Fibroblast of the aortic adventitia (primary cell): ENCODE measurements at regions not wholly inside any gene's neighbourhood (a gene's known extent, or its start where the extent isn't known, plus 50 kb on each side); places are given as distances from the start of the nearest gene placed in this dataset.
A peak's percentile ranks its signal among the peaks of the same experiment; 100 is the strongest.

ENCODE experiments used
- DNase-seq: peaks from one replicate; pipeline ENCODE4 v3.0.0-alpha.2; 2010; ENCODE audit warnings: low read depth
- H3K4me3 ChIP-seq: 2 replicates; pipeline ENCODE4 v1.5.1; 2011; ENCODE audit warnings: low read depth, mild to moderate bottlenecking, control low read depth, low read length, moderate library complexity
- TF ChIP-seq, protein P1 (sequence below): IDR thresholded peaks from 2 replicates; pipeline ENCODE4 v1.5.1; 2011; ENCODE audit warnings: mild to moderate bottlenecking, low read length, control low read depth, inconsistent platforms; ENCODE audit not compliant: insufficient read depth

GRCh38 chr6:90793771-90794170, 206.9 kb upstream of the MAP3K7 start:
- TF ChIP-seq, protein P1, sequence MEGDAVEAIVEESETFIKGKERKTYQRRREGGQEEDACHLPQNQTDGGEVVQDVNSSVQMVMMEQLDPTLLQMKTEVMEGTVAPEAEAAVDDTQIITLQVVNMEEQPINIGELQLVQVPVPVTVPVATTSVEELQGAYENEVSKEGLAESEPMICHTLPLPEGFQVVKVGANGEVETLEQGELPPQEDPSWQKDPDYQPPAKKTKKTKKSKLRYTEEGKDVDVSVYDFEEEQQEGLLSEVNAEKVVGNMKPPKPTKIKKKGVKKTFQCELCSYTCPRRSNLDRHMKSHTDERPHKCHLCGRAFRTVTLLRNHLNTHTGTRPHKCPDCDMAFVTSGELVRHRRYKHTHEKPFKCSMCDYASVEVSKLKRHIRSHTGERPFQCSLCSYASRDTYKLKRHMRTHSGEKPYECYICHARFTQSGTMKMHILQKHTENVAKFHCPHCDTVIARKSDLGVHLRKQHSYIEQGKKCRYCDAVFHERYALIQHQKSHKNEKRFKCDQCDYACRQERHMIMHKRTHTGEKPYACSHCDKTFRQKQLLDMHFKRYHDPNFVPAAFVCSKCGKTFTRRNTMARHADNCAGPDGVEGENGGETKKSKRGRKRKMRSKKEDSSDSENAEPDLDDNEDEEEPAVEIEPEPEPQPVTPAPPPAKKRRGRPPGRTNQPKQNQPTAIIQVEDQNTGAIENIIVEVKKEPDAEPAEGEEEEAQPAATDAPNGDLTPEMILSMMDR: no peak
- H3K4me3 ChIP-seq: no peak overlapping the region
- no peak for DNase-seq

GRCh38 chr6:90790696-90791095, 203.8 kb upstream of the MAP3K7 start:
- TF ChIP-seq, protein P1: no peak
- DNase-seq: peak; percentile 51
- H3K4me3 ChIP-seq: no peak overlapping the region

GRCh38 chr6:90790058-90790457, 203.2 kb upstream of the MAP3K7 start:
- no peak overlapping the region for H3K4me3 ChIP-seq
- DNase-seq: peak; percentile 11
- TF ChIP-seq, protein P1: no peak

DNA sequence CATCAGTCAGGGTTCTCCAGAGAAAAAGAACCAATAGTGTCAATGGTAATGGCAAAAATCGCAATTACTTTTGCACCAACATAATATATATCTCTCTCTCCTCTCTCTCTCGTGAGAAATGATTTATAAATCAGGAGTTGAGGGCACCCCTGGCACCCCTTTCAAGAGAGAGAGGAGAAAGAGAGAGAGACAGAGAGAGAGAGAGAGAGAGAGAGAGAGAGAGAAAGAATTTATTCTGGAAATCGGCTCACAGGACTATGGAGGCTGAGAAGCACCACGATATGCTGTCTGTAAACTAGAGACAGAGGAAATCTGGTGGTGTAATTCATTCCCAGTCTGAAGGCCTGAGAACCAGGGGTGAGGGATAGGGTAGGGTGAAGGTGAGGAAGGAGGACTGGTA, 201.9 kb upstream of the MAP3K7 start:
- TF ChIP-seq, protein P1: no peak
- no peak overlapping the region for H3K4me3 ChIP-seq
- no peak for DNase-seq

DNA sequence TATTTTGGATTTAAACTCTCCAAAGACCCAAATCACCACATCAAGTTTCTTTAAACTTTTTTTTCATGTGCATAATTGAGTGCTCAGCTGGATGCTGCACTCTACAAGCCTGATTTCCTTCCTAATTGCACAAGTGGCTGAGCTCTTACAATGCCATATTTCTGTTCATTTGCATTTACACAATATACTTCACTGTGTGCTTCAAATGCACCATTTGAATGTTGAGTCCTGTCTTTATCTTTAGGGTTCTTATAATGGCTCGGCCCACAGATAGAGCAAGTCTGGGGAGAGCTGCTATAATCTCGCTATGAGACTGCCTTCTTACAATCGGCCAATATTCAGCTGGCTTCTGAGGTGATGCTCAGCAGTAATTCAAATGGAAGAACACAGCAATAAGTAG, 200.6 kb upstream of the MAP3K7 start:
- H3K4me3 ChIP-seq: no peak overlapping the region
- DNase-seq: no peak
- TF ChIP-seq, protein P1: no peak

DNA sequence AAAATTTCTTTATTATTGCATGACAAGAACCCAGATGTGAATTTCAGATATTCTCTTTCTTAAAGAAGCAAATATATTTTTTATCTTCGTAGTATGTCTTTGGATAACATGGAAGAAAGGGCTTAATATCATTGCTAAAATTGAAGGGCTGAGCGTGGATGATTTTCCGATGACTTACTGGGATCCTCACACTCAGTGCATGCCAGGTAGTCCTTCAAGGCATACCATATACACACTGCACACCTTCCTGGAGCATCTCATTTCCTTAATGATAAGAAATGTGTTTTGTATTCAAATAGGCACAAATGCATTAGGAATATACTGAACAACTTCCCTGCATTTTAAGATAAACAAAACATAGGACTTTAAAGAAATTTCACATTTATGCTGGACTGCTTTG, 193.9 kb upstream of the MAP3K7 start:
- TF ChIP-seq, protein P1: no peak
- no peak for DNase-seq
- H3K4me3 ChIP-seq: no peak overlapping the region

DNA sequence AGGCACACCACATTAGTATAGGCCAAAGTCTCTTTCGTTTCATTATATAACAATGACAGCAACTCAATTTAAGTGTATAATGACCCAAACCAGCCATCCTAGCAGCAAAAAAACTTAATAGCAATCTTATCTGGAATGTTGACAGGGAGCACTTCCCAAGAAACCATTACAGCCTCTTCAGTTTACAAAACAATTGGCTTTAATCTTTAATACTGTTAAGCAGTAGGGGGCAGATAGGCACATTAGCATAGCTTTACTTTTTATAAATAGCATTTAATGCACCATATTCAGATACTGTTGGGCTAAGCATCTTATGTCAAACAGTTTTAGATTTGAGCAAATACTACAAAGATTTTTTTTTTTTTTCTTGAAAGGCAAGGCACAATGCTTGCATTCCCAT, 193.3 kb upstream of the MAP3K7 start:
- TF ChIP-seq, protein P1: no peak
- no peak overlapping the region for H3K4me3 ChIP-seq
- DNase-seq: no peak
